Glutamatergic neuron (in vitro differentiated cells): ENCODE measurements at regions not wholly inside any gene's neighbourhood (a gene's known extent, or its start where the extent isn't known, plus 50 kb on each side); places are given as distances from the start of the nearest gene placed in this dataset.
"Not testable (repeated sequence)": the region's sequence is repeated elsewhere in the genome, so short reads cannot be mapped to it uniquely, and the experiment has no call there.

Experiments
- DNase-seq: peaks from one replicate; pipeline ENCODE4 v3.0.0; 2022
- H3K27ac Mint-ChIP-seq: one replicate; pipeline ENCODE4 v1.8.0; 2020; ENCODE audit warnings: mild to moderate bottlenecking, mixed read lengths, inconsistent platforms; ENCODE audit not compliant: unreplicated experiment
- H3K27me3 Mint-ChIP-seq: one replicate; pipeline ENCODE4 v1.8.0; 2020; ENCODE audit warnings: mild to moderate bottlenecking, moderate library complexity, mixed read lengths, inconsistent platforms; ENCODE audit not compliant: unreplicated experiment
- H3K36me3 Mint-ChIP-seq: one replicate; pipeline ENCODE4 v1.8.0; 2020; ENCODE audit warnings: mild to moderate bottlenecking, mixed read lengths, inconsistent platforms; ENCODE audit not compliant: unreplicated experiment
- H3K4me1 Mint-ChIP-seq: one replicate; pipeline ENCODE4 v1.8.0; 2020; ENCODE audit warnings: mild to moderate bottlenecking, low read depth, mixed read lengths, inconsistent platforms; ENCODE audit not compliant: unreplicated experiment
- H3K4me3 Mint-ChIP-seq: one replicate; pipeline ENCODE4 v1.8.0; 2020; ENCODE audit warnings: mild to moderate bottlenecking, mixed read lengths, inconsistent platforms; ENCODE audit not compliant: unreplicated experiment
- H3K9me3 Mint-ChIP-seq: one replicate; pipeline ENCODE4 v1.8.0; 2020; ENCODE audit warnings: mild to moderate bottlenecking, moderate library complexity, mixed read lengths, inconsistent platforms; ENCODE audit not compliant: unreplicated experiment
- CTCF ChIP-seq: fragments of 200-600 bp; sonication (generic); IDR thresholded peaks from one replicate; pipeline ENCODE4 v1.5.0; 2021; ENCODE audit not compliant: partially characterized antibody, unreplicated experiment

- no peak for TF ChIP-seq CTCF
- no peak overlapping the region for H3K4me3 Mint-ChIP-seq
- H3K27me3 Mint-ChIP-seq: peaks cover 2% of the 10 kb centered on the region
- DNase-seq: no peak
- no peaks in the 10 kb centered on the region for H3K4me1 Mint-ChIP-seq
- no peaks in the 10 kb centered on the region for H3K9me3 Mint-ChIP-seq
- H3K27ac Mint-ChIP-seq: no peak overlapping the region
- H3K36me3 Mint-ChIP-seq: no peaks in the 10 kb centered on the region
Observed at GRCh38 chr5:163731256-163731655, 225.8 kb downstream of the MAT2B start.

- Mint-ChIP-seq H3K27me3 (peaks cover 2% of the 10 kb centered on the region), H3K27ac (no peak overlapping the region)
- TF ChIP-seq CTCF: no peak
Observed at GRCh38 chr5:163735069-163735468, 229.7 kb downstream of the MAT2B start.

GRCh38 chr5:163747586-163747985, 242.2 kb downstream of the MAT2B start:
- H3K27ac Mint-ChIP-seq: no peak overlapping the region
- H3K36me3 Mint-ChIP-seq: peaks cover 3% of the 10 kb centered on the region
- peaks cover 2% of the 10 kb centered on the region for H3K27me3 Mint-ChIP-seq
- no peak for DNase-seq
- TF ChIP-seq CTCF: no peak
- no peak overlapping the region for H3K4me3 Mint-ChIP-seq
- H3K4me1 Mint-ChIP-seq: no peaks in the 10 kb centered on the region
- no peaks in the 10 kb centered on the region for H3K9me3 Mint-ChIP-seq

More at GRCh38 chr5:163735069-163735468, 229.7 kb downstream of the MAT2B start:
- Mint-ChIP-seq H3K4me1 (peaks cover 1% of the 10 kb centered on the region), H3K36me3 (no peaks in the 10 kb centered on the region), H3K4me3 (no peak overlapping the region), H3K9me3 (no peaks in the 10 kb centered on the region)
- no peak for DNase-seq

- peaks cover 3% of the 10 kb centered on the region for H3K36me3 Mint-ChIP-seq
- peaks cover 2% of the 10 kb centered on the region for H3K27me3 Mint-ChIP-seq
- no peak overlapping the region for H3K4me3 Mint-ChIP-seq
- no peaks in the 10 kb centered on the region for H3K9me3 Mint-ChIP-seq
- DNase-seq: no peak
- no peak overlapping the region for H3K27ac Mint-ChIP-seq
- H3K4me1 Mint-ChIP-seq: no peaks in the 10 kb centered on the region
- no peak for TF ChIP-seq CTCF
Observed at GRCh38 chr5:163748934-163749333, 243.5 kb downstream of the MAT2B start.

GRCh38 chr5:163750415-163750814, 245.0 kb downstream of the MAT2B start:
- DNase-seq, H3K4me3 Mint-ChIP-seq, H3K9me3 Mint-ChIP-seq, H3K27me3 Mint-ChIP-seq, H3K4me1 Mint-ChIP-seq, H3K36me3 Mint-ChIP-seq, H3K27ac Mint-ChIP-seq: not testable (repeated sequence)

- no peaks in the 10 kb centered on the region for H3K9me3 Mint-ChIP-seq
- TF ChIP-seq CTCF: no peak
- no peak for DNase-seq
- H3K36me3 Mint-ChIP-seq: peaks cover 3% of the 10 kb centered on the region
- no peaks in the 10 kb centered on the region for H3K4me1 Mint-ChIP-seq
- H3K27me3 Mint-ChIP-seq: no peaks in the 10 kb centered on the region
- H3K27ac Mint-ChIP-seq: no peak overlapping the region
- H3K4me3 Mint-ChIP-seq: no peak overlapping the region
Observed at GRCh38 chr5:163755505-163755904, 250.1 kb downstream of the MAT2B start.
